Activated CD4-positive, alpha-beta T cell treated with anti-CD3 and anti-CD28 coated beads, Interleukin-2, Interleukin-6, amounts not matched to agents 100 ng/mL and 50 ng/mL, durations not matched to agents 16 hours and 8 hours (primary cell): ENCODE measurements at regions not wholly inside any gene's neighbourhood (a gene's known extent, or its start where the extent isn't known, plus 50 kb on each side); places are given as distances from the start of the nearest gene placed in this dataset.
"Not testable (repeated sequence)": the region's sequence is repeated elsewhere in the genome, so short reads cannot be mapped to it uniquely, and the experiment has no call there.

Source experiments
- DNase-seq: peaks from one replicate; pipeline ENCODE4 v3.0.0-alpha.2; 2020

- no peak for DNase-seq
These were observed 1387.2 kb downstream of the STIM2 start for GRCh38 chr4:28247805-28248204.

- DNase-seq = no peak
These were observed 1387.6 kb downstream of the STIM2 start for GRCh38 chr4:28248269-28248668.

- no peak for DNase-seq
These were observed 1390.0 kb downstream of the STIM2 start for GRCh38 chr4:28250646-28251045.

- no peak for DNase-seq
These were observed 1391.2 kb downstream of the STIM2 start for GRCh38 chr4:28251831-28252230.

- DNase-seq = no peak
These were observed 1393.4 kb downstream of the STIM2 start for GRCh38 chr4:28254003-28254402.

- DNase-seq = no peak
These were observed 1395.7 kb downstream of the STIM2 start for GRCh38 chr4:28256295-28256694.

GRCh38 chr4:28259951-28260350 lies 1399.3 kb downstream of the STIM2 start:
- no peak for DNase-seq

GRCh38 chr4:28267166-28267565 lies 1406.5 kb downstream of the STIM2 start:
- DNase-seq = no peak

GRCh38 chr4:28269426-28269825 lies 1408.8 kb downstream of the STIM2 start:
- DNase-seq = no peak

GRCh38 chr4:28277931-28278330 lies 1417.3 kb downstream of the STIM2 start:
- no peak for DNase-seq

- no peak for DNase-seq
These were observed 1418.0 kb downstream of the STIM2 start for GRCh38 chr4:28278676-28279075.

- DNase-seq = no peak
These were observed 1418.6 kb downstream of the STIM2 start for GRCh38 chr4:28279249-28279648.

- DNase-seq = not testable (repeated sequence)
These were observed 1425.6 kb downstream of the STIM2 start for GRCh38 chr4:28286266-28286665.

GRCh38 chr4:28287831-28288233 lies 1427.2 kb downstream of the STIM2 start:
- no peak for DNase-seq

GRCh38 chr4:28296239-28296638 lies 1435.6 kb downstream of the STIM2 start:
- no peak for DNase-seq

- DNase-seq = no peak
These were observed 1450.3 kb downstream of the STIM2 start for GRCh38 chr4:28310926-28311325.

GRCh38 chr4:28312497-28312896 lies 1451.9 kb downstream of the STIM2 start:
- not testable (repeated sequence) for DNase-seq

- DNase-seq = no peak
These were observed 1453.4 kb downstream of the STIM2 start for GRCh38 chr4:28313729-28314713.

- no peak for DNase-seq
These were observed 1456.6 kb downstream of the STIM2 start for GRCh38 chr4:28317221-28317620.

GRCh38 chr4:28334249-28334648 lies 1473.6 kb downstream of the STIM2 start:
- DNase-seq = no peak

GRCh38 chr4:28341784-28342183 lies 1481.1 kb downstream of the STIM2 start:
- DNase-seq = no peak

GRCh38 chr4:28350485-28350884 lies 1489.8 kb downstream of the STIM2 start:
- DNase-seq = no peak

GRCh38 chr4:28351102-28351501 lies 1490.5 kb downstream of the STIM2 start:
- DNase-seq = no peak

- no peak for DNase-seq
These were observed 1491.2 kb downstream of the STIM2 start for GRCh38 chr4:28351826-28352225.
